Jurkat, Clone E6-1 (cell line): ENCODE measurements at regions not wholly inside any gene's neighbourhood (a gene's known extent, or its start where the extent isn't known, plus 50 kb on each side); places are given as distances from the start of the nearest gene placed in this dataset.

Experiments
- DNase-seq: peaks from one replicate; pipeline ENCODE4 v3.0.0-alpha.2; 2011; ENCODE audit warnings: low read depth, low spot score
- H3K4me3 ChIP-seq: 2 replicates; pipeline ENCODE4 v1.5.1; 2011; ENCODE audit warnings: mild to moderate bottlenecking, low read length, control low read depth, moderate library complexity

GRCh38 chr1:37259019-37259418, 215.4 kb upstream of the ZC3H12A start:
- H3K4me3 ChIP-seq: no peak overlapping the region

GRCh38 chr1:37261129-37261528, 213.3 kb upstream of the ZC3H12A start:
- no peak for DNase-seq
- H3K4me3 ChIP-seq: no peak overlapping the region

More at GRCh38 chr1:37259019-37259418, 215.4 kb upstream of the ZC3H12A start:
- no peak for DNase-seq

GRCh38 chr1:37262439-37263170, 211.8 kb upstream of the ZC3H12A start:
- DNase-seq: no peak
- H3K4me3 ChIP-seq: no peak overlapping the region

GRCh38 chr1:37265156-37265555, 209.2 kb upstream of the ZC3H12A start:
- no peak for DNase-seq
- no peak overlapping the region for H3K4me3 ChIP-seq

- H3K4me3 ChIP-seq: no peak overlapping the region
- DNase-seq: no peak
Observed at GRCh38 chr1:37265786-37266667, 208.4 kb upstream of the ZC3H12A start.

- no peak overlapping the region for H3K4me3 ChIP-seq
- no peak for DNase-seq
Observed at GRCh38 chr1:37267111-37267835, 207.1 kb upstream of the ZC3H12A start.

- no peak overlapping the region for H3K4me3 ChIP-seq
- no peak for DNase-seq
Observed at GRCh38 chr1:37270639-37271038, 203.7 kb upstream of the ZC3H12A start.

GRCh38 chr1:37272626-37273025, 201.8 kb upstream of the ZC3H12A start:
- DNase-seq: no peak
- H3K4me3 ChIP-seq: no peak overlapping the region

GRCh38 chr1:37274486-37274885, 199.9 kb upstream of the ZC3H12A start:
- no peak overlapping the region for H3K4me3 ChIP-seq
- DNase-seq: no peak

GRCh38 chr1:37274938-37275631, 199.3 kb upstream of the ZC3H12A start:
- DNase-seq: no peak
- no peak overlapping the region for H3K4me3 ChIP-seq

GRCh38 chr1:37277366-37277765, 197.0 kb upstream of the ZC3H12A start:
- no peak overlapping the region for H3K4me3 ChIP-seq
- no peak for DNase-seq

- H3K4me3 ChIP-seq: no peak overlapping the region
- no peak for DNase-seq
Observed at GRCh38 chr1:37281354-37281753, 193.0 kb upstream of the ZC3H12A start.

- DNase-seq: no peak
Observed at GRCh38 chr1:37282764-37283163, 191.6 kb upstream of the ZC3H12A start.

GRCh38 chr1:37284053-37284452, 190.3 kb upstream of the ZC3H12A start:
- DNase-seq: no peak
- H3K4me3 ChIP-seq: no peak overlapping the region

More at GRCh38 chr1:37282764-37283163, 191.6 kb upstream of the ZC3H12A start:
- no peak overlapping the region for H3K4me3 ChIP-seq

GRCh38 chr1:37286881-37287280, 187.5 kb upstream of the ZC3H12A start:
- H3K4me3 ChIP-seq: no peak overlapping the region
- DNase-seq: no peak

- no peak for DNase-seq
- H3K4me3 ChIP-seq: no peak overlapping the region
Observed at GRCh38 chr1:37288900-37289299, 185.5 kb upstream of the ZC3H12A start.

GRCh38 chr1:37290718-37291117, 183.7 kb upstream of the ZC3H12A start:
- no peak overlapping the region for H3K4me3 ChIP-seq
- no peak for DNase-seq

GRCh38 chr1:37292789-37293188, 181.6 kb upstream of the ZC3H12A start:
- H3K4me3 ChIP-seq: no peak overlapping the region
- no peak for DNase-seq

GRCh38 chr1:37294096-37294495, 180.3 kb upstream of the ZC3H12A start:
- DNase-seq: no peak
- no peak overlapping the region for H3K4me3 ChIP-seq
